Naive thymus-derived CD4-positive, alpha-beta T cell (primary cell): ENCODE measurements at regions not wholly inside any gene's neighbourhood (a gene's known extent, or its start where the extent isn't known, plus 50 kb on each side); places are given as distances from the start of the nearest gene placed in this dataset.

Source experiments
- ATAC-seq: fragments of 150-1000 bp; cut with Tn5 transposase; 2 replicates; pipeline ENCODE4 v1.10.0; 2021; ENCODE audit warnings: mild to moderate bottlenecking, moderate library complexity
- CTCF ChIA-PET: fragments of 350-600 bp; sonication (Branson Sonifier 250); formaldehyde crosslinking; loops from one replicate; lab custom pipeline; 2021; ENCODE audit warnings: antibody characterized with exemption; lab: Charles Lee
- POLR2A ChIA-PET: fragments of 350-600 bp; sonication (Branson Sonifier 250); formaldehyde crosslinking; loops from one replicate; lab custom pipeline; 2021; ENCODE audit warnings: antibody characterized with exemption, inconsistent platforms; lab: Charles Lee
- DNase-seq, 9 donors: peaks; one replicate each; pipeline versions ENCODE4 v3.0.0 to v3.0.0-alpha.2; 2020 to 2022; ENCODE audit warnings: mixed read lengths in 1 of 9
- H3K27ac ChIP-seq: one replicate; pipeline ENCODE4 v1.7.0; 2013; ENCODE audit warnings: mild to moderate bottlenecking, low read depth, low read length, moderate library complexity
- H3K27me3 ChIP-seq, 2 donors: one replicate each; pipeline ENCODE4 v1.7.0; 2013; ENCODE audit warnings: low read length in 2 of 2, mild to moderate bottlenecking in 2 of 2, moderate library complexity in 2 of 2; ENCODE audit not compliant: control insufficient read depth in 2 of 2, insufficient read depth in 2 of 2
- H3K36me3 ChIP-seq, 3 experiments: 1 replicate in 2 of 3; 2 replicates in 1 of 3; pipeline ENCODE4 v1.7.0; 2013; ENCODE audit warnings: low read length in 3 of 3, mild to moderate bottlenecking in 3 of 3, moderate library complexity in 1 of 3; ENCODE audit not compliant: insufficient read depth in 3 of 3, control insufficient read depth in 2 of 3
- H3K4me1 ChIP-seq, 2 donors: one replicate each; pipeline ENCODE4 v1.7.0; 2013; ENCODE audit warnings: low read length in 2 of 2, mild to moderate bottlenecking in 2 of 2, moderate library complexity in 1 of 2; ENCODE audit not compliant: control insufficient read depth in 2 of 2, insufficient read depth in 2 of 2
- H3K4me3 ChIP-seq: 2 replicates; pipeline ENCODE4 v1.7.0; 2013; ENCODE audit warnings: mild to moderate bottlenecking, low read length
- H3K9me3 ChIP-seq, 3 experiments: 1 replicate in 2 of 3; 2 replicates in 1 of 3; pipeline ENCODE4 v1.7.0; 2013; ENCODE audit warnings: low read length in 3 of 3; ENCODE audit not compliant: control insufficient read depth in 2 of 3
- H3K27ac Mint-ChIP-seq, 9 donors: one replicate each; pipeline ENCODE4 v1.8.0; 2020 to 2022; ENCODE audit warnings: mixed read lengths in 9 of 9, mild to moderate bottlenecking in 8 of 9, moderate library complexity in 5 of 9, inconsistent platforms in 2 of 9
- H3K27me3 Mint-ChIP-seq, 5 donors: one replicate each; pipeline ENCODE4 v1.8.0; 2021 to 2022; ENCODE audit warnings: mixed read lengths in 5 of 5, mild to moderate bottlenecking in 1 of 5
- H3K36me3 Mint-ChIP-seq, 5 donors: one replicate each; pipeline ENCODE4 v1.8.0; 2020 to 2022; ENCODE audit warnings: mixed read lengths in 5 of 5, mild to moderate bottlenecking in 3 of 5, inconsistent platforms in 1 of 5
- H3K4me1 Mint-ChIP-seq, 7 donors: one replicate each; pipeline ENCODE4 v1.8.0; 2020 to 2022; ENCODE audit warnings: mixed read lengths in 7 of 7, mild to moderate bottlenecking in 3 of 7, inconsistent platforms in 1 of 7
- H3K4me3 Mint-ChIP-seq, 10 donors: one replicate each; pipeline ENCODE4 v1.8.0; 2020 to 2022; ENCODE audit warnings: mild to moderate bottlenecking in 10 of 10, mixed read lengths in 10 of 10, moderate library complexity in 6 of 10, inconsistent platforms in 2 of 10
- H3K9me3 Mint-ChIP-seq, 11 donors: one replicate each; pipeline ENCODE4 v1.8.0; 2020 to 2022; ENCODE audit warnings: mixed read lengths in 11 of 11, mild to moderate bottlenecking in 4 of 11, inconsistent platforms in 1 of 11, moderate library complexity in 1 of 11
- intact Hi-C, 2 donors: fragments of 100-400 bp; cut with micrococcal nuclease; formaldehyde crosslinking; loops; one replicate each; pipeline ENCODE4 v1.15.1; 2023

DNA sequence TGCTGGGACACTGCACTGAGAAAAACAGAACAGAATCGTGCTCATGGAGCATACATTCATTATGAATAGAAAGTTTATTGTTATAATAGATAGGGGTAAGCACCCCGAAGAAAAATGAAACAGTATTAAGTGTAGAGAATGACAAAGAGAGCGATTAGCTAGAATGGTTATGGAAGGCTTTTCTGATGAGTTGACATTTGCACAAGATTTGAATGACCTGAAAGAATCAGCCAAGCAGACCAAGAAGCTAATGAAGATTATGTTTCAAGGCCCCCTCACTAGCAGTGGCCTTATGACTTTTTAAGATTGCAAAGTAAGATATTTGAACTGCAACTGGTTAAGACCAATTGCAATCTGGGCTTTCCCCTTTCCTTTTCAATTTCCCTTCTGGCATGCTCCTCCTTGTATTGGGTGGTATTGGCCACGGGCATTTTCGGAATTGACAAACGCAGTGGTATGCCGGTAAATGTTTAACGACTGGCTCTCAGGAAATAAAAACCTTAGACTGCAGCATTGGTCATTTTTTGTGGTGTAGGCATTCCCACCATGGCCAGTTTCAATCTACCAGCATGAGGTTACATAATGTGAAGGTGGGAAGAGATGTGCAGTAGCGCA is 120.0 kb upstream of the CITED2 start:
- intact Hi-C loops: no loop called here
- DNase-seq (no peak), ATAC-seq (no peak)
- Histone ChIP-seq H3K36me3 (no peaks in the 10 kb centered on the region), H3K4me3 (no peak overlapping the region), H3K9me3 (no peaks in the 10 kb centered on the region), H3K27me3 (no peaks in the 10 kb centered on the region), H3K27ac (no peak overlapping the region), H3K4me1 (no peaks in the 10 kb centered on the region)
- H3K27me3 Mint-ChIP-seq: no peaks in the 10 kb centered on the region
- ChIA-PET CTCF (no interaction called here), POLR2A (no interaction called here)
- peaks cover 5 to 15% (median 9%) of the 10 kb centered on the region in 7 donors for H3K4me1 Mint-ChIP-seq
- H3K27ac Mint-ChIP-seq: no peak overlapping the region
- H3K9me3 Mint-ChIP-seq: peaks cover 0 to 5% (median 0%) of the 10 kb centered on the region in 11 donors
- H3K4me3 Mint-ChIP-seq: no peak overlapping the region
- peaks cover 0 to 5% (median 0%) of the 10 kb centered on the region in 5 donors for H3K36me3 Mint-ChIP-seq

DNA sequence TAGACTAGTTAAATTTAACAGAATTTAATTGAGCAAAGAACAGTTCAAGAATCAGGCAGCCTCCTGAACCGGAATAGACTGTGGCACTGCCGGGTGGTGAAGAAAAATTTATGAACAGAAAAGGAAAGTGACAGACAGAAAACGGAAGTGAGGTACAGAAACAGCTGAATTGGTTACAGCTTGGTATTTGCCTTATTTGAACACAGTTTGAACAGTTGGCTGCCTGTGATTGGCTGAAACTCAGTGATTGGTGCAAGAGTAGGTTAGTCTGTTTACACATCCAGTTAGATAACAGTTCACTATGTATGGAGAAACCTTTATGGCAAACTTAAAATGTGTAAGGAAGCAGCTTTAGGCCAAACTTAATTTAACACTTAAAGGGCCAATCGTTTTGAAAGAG is 116.0 kb upstream of the CITED2 start:
- Mint-ChIP-seq H3K27ac (peak overlapping the region in 5 of 9 donors; percentile 5 to 52 (median 30)), H3K27me3 (no peaks in the 10 kb centered on the region), H3K9me3 (peaks cover 0 to 5% (median 0%) of the 10 kb centered on the region in 11 donors), H3K36me3 (peaks cover 0 to 5% (median 0%) of the 10 kb centered on the region in 5 donors), H3K4me1 (peaks cover 5 to 15% (median 9%) of the 10 kb centered on the region in 7 donors), H3K4me3 (peak overlapping the region in 6 of 10 donors; percentile 1 to 62 (median 9))
- ChIA-PET POLR2A (no interaction called here), CTCF (no interaction called here)
- Histone ChIP-seq H3K27me3 (no peaks in the 10 kb centered on the region), H3K36me3 (no peaks in the 10 kb centered on the region), H3K4me1 (no peaks in the 10 kb centered on the region), H3K27ac (no peak overlapping the region), H3K4me3 (no peak overlapping the region), H3K9me3 (no peaks in the 10 kb centered on the region)
- intact Hi-C loops: loop anchor here in 1 of 2 donors (2.0 kb wide), 1 partner anchor 116 kb away; the partner anchor contains the start of gene CITED2
- DNase-seq (peak in 7 of 9 donors; percentile 5 to 34 (median 23)), ATAC-seq (peak; percentile 70)

DNA sequence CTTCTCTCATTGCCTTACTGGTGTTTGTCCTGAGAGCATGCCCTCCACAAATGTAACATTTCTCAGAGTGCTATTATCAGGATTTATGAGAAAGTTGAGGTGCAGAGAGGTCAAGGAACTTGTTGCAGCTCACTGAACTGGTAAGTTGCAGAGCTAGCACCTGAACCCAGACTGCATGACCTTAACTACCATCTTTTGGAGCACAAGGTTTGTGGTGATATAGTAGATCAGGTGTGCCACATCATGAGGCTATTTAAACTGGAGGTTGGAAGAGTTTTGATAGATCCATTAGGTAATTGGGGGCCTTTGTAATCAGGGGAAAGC is 112.0 kb upstream of the CITED2 start:
- Mint-ChIP-seq H3K36me3 (peaks cover 0 to 5% (median 0%) of the 10 kb centered on the region in 5 donors), H3K27me3 (peaks cover 0 to 4% (median 0%) of the 10 kb centered on the region in 5 donors), H3K27ac (no peak overlapping the region), H3K9me3 (peaks cover 0 to 3% (median 0%) of the 10 kb centered on the region in 11 donors), H3K4me1 (peaks cover 5 to 15% (median 9%) of the 10 kb centered on the region in 7 donors), H3K4me3 (no peak overlapping the region)
- Histone ChIP-seq H3K4me1 (no peaks in the 10 kb centered on the region), H3K9me3 (no peaks in the 10 kb centered on the region), H3K27me3 (no peaks in the 10 kb centered on the region), H3K27ac (no peak overlapping the region), H3K4me3 (no peak overlapping the region), H3K36me3 (no peaks in the 10 kb centered on the region)
- DNase-seq (no peak), ATAC-seq (no peak)
- intact Hi-C loops: no loop called here
- CTCF ChIA-PET: no interaction called here
- POLR2A ChIA-PET: no interaction called here

DNA sequence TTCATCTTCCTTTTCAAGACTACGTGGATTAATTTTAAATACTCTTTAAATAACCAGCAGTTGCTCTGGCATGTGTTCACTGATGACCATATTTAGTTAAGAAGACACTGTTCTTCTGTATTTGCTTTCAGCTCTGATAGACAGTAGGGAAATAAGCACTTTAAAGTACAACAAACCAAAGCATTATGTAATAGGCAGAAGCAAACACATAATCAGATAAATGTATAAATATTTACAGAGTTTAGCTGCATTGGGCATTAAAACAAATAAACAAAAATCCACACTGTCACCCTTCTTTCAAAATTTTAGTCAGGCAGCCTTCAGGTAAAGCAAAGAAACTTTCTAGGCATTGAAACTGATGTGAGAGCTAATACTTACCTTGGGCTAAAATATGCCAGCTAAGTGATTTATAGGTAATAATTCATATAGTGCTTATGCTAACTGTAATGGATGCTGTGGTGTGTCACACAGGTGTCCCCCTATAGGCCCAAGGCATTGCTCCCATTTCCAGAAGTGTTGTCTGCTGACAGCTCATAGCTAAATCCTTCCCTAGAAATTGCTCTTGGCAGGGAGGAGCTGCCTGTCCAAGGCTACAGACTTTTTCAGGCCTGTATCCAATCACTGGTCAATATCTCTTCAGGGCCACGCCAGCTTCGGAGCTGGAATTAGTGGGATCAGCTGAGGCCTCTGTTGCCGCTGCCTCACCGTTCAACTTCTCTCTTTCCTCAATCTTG is 111.5 kb upstream of the CITED2 start:
- ATAC-seq (no peak), DNase-seq (no peak)
- Mint-ChIP-seq H3K27ac (no peak overlapping the region), H3K4me1 (peaks cover 5 to 12% (median 9%) of the 10 kb centered on the region in 7 donors), H3K36me3 (peaks cover 0 to 4% (median 0%) of the 10 kb centered on the region in 5 donors), H3K27me3 (peaks cover 0 to 4% (median 0%) of the 10 kb centered on the region in 5 donors), H3K4me3 (no peak overlapping the region), H3K9me3 (peaks cover 0 to 3% (median 0%) of the 10 kb centered on the region in 11 donors)
- H3K4me1 ChIP-seq: no peaks in the 10 kb centered on the region
- no peak overlapping the region for H3K4me3 ChIP-seq
- POLR2A ChIA-PET: interaction anchor here (1.1 kb wide), 1 partner anchor 111 kb away, joined by 3 read pairs; the partner anchor contains the start of gene CITED2
- H3K36me3 ChIP-seq: no peaks in the 10 kb centered on the region
- CTCF ChIA-PET: no interaction called here
- H3K27me3 ChIP-seq: no peaks in the 10 kb centered on the region
- no peaks in the 10 kb centered on the region for H3K9me3 ChIP-seq
- H3K27ac ChIP-seq: no peak overlapping the region
- intact Hi-C loops: no loop called here

DNA sequence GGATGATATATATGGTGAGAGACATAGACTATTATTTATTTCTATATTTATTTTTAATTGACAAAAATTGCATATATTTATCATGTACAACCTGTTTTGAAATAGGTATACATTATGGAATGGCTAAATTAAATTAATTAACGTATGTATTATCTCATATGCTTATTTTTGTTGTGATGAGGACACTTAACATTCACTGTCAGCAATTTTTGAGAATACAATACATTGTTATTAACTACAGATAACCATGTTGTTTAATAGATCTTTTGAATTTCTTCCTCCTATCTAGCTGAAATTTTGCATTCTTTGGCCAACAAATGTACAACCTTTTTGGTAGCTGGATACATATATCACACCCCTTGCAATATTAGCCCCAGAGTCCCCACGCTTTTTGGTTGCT is 110.7 kb upstream of the CITED2 start:
- ATAC-seq (no peak), DNase-seq (no peak)
- Mint-ChIP-seq H3K9me3 (no peaks in the 10 kb centered on the region), H3K27ac (no peak overlapping the region), H3K36me3 (no peaks in the 10 kb centered on the region), H3K4me1 (peaks cover under 1 to 5% (median 3%) of the 10 kb centered on the region in 7 donors), H3K4me3 (no peak overlapping the region), H3K27me3 (peaks cover 0 to 5% (median 0%) of the 10 kb centered on the region in 5 donors)
- Histone ChIP-seq H3K27me3 (no peaks in the 10 kb centered on the region), H3K27ac (no peak overlapping the region), H3K9me3 (no peaks in the 10 kb centered on the region), H3K36me3 (no peaks in the 10 kb centered on the region), H3K4me1 (no peaks in the 10 kb centered on the region), H3K4me3 (no peak overlapping the region)
- CTCF ChIA-PET: no interaction called here
- POLR2A ChIA-PET: interaction anchor here (1.1 kb wide), 1 partner anchor 111 kb away, joined by 3 read pairs; the partner anchor contains the start of gene CITED2
- intact Hi-C loops: no loop called here

DNA sequence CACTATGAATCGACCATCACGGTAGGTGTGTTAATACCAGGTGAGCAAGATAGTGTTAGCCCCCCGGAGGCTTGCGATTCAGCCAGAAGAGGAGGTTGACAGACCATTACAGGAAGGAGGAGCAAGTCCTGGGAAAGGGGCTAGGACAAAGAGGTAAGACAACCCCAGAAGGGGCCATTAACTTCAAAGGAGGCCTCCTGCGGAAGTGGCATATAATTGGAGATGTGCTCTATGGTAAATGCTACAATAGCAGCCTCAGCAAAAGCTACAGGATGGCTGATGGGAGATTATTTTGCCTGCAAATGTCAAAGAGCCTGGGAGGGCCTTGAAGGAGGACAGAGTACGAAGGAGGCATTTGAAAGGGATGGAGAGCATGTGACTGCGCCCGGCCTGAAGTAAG is 108.6 kb upstream of the CITED2 start:
- Histone ChIP-seq H3K4me1 (no peaks in the 10 kb centered on the region), H3K27me3 (no peaks in the 10 kb centered on the region), H3K27ac (no peak overlapping the region), H3K36me3 (no peaks in the 10 kb centered on the region), H3K4me3 (no peak overlapping the region), H3K9me3 (no peaks in the 10 kb centered on the region)
- DNase-seq (no peak), ATAC-seq (no peak)
- no peak overlapping the region for H3K4me3 Mint-ChIP-seq
- H3K4me1 Mint-ChIP-seq: peaks cover 0 to 1% (median 0%) of the 10 kb centered on the region in 7 donors
- ChIA-PET POLR2A (no interaction called here), CTCF (no interaction called here)
- no peaks in the 10 kb centered on the region for H3K9me3 Mint-ChIP-seq
- peaks cover 0 to 8% (median 7%) of the 10 kb centered on the region in 5 donors for H3K27me3 Mint-ChIP-seq
- no peaks in the 10 kb centered on the region for H3K36me3 Mint-ChIP-seq
- H3K27ac Mint-ChIP-seq: no peak overlapping the region
- intact Hi-C loops: no loop called here
